ENCODE measurements at regions not wholly inside any gene's neighbourhood (a gene's known extent, or its start where the extent isn't known, plus 50 kb on each side); places are given as distances from the start of the nearest gene placed in this dataset.
"Not testable (repeated sequence)": the region's sequence is repeated elsewhere in the genome, so short reads cannot be mapped to it uniquely, and the experiment has no call there.

DNA sequence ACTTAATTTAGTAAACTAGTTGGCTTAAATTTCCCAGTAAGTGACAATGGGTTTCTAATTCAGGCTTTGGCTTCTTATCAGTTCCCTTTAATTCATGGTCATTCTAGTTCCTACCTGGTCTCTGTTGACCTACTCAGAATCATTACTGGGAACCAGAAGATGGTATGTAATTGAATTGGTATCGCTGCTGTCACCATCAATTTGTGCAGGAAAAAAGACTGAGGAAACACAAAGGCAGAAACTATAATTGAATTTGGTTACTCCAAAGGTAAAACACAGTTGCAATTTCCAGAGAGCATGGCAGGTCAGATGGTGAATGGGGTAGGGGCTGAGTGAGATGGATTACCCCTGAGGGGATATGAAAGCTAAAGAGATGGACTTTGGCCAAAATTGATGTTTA is 226.5 kb upstream of the GAP43 start:
- no peak for DNase-seq

DNA sequence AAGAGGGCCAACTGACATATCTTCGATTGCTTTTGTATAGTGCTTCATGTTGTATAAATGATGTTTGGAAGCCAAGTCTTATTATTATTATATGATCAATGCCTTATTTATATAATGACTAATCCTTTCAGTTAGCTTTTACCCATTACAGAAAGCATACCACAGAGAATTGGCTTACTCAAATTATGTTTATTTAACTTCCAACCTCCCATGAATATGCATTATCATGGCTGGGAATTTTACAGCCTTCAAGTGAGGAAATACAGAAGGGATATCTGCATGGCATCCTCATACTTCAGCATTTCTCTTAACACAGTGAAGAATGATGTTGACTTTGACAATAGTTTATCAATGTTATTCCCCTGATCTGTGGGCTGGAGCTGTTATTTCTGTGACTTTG is 225.9 kb upstream of the GAP43 start:
- no peak for DNase-seq

DNA sequence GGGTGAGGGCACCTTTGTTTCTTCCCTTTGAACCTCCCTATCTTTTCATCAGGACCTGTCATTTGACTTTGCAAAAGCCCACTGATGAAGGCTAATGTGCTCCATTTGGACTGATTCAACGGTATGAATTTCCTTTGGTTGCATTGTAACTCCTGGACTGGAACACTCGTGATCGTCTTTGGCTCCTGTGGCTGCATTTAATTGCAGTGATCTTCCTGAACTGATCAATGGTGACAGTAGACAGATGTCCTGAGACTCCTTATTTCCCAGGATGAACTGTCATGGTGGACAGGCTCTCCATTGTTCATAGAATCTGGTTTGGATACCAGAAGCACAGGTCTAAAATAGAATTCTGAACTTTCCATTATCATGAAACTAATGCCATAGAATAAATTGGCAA is 224.8 kb upstream of the GAP43 start:
- no peak for DNase-seq

DNA sequence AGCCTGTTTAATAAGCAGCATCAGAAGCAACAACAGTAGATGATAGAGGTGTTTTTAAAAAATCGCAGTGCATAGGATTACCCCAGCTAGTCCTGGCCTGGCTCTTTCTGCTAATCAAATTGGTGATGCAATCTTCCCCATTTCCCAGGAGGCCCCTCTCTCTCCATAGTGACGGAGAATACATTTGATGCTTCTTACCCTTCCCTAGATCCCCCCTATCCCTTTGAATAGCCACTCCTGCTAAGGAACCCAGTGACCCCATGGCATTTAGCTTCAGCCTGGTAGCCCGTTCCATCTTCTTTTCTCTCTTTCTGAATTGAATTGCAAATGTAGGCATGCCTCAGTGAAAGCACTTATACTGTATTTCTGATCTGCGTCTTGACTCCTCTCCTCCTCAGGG is 223.6 kb upstream of the GAP43 start:
- DNase-seq: no peak

DNA sequence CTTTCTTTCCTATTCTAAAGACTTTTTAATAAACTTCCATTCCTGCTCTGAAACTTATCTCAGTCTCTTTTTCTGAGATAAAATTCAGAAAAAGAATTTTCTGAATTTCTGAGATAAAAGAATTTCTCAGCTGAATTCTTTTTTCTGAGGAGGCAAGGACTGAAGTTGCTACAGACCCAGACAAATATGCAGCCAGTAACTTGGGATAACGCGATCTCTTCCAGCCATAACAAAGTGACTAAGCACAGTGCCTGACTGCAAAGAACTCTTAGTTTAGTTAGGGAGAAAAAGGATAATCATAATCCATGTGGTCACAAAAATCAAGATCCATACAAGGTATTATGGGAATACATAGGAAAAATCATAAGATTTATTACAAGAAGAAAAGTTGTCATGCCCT is 222.0 kb upstream of the GAP43 start:
- no peak for DNase-seq

DNA sequence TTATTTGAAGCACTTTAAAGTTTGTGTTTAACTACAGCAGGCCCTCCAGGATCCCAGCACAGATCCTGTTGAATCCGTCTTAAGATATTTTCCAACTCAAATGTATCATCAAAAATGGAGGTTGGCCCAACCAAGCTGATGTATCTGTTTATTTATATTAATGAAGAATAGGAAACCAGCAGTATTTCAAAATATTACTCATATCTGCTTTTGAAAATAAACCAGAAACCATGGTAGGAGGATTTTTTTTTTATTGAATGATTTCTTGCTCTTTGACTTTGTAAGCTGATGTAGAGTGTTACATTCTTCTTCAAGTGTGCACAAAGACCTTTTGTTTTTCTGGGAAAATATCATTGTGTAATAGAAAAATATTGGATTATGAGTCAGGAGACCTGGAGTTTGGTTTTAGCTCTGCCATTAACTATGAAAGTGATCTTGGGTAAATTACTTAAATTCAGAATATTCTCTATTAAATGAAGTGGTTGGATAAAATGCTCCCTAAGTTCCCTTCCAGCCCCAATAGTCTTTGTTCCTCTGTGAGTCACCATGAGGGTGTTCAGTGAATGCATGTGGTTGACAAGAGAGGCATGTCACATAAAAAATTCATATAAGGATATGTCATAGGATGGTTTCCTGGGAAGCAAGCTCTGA is 221.3 kb upstream of the GAP43 start:
- no peak for DNase-seq

DNA sequence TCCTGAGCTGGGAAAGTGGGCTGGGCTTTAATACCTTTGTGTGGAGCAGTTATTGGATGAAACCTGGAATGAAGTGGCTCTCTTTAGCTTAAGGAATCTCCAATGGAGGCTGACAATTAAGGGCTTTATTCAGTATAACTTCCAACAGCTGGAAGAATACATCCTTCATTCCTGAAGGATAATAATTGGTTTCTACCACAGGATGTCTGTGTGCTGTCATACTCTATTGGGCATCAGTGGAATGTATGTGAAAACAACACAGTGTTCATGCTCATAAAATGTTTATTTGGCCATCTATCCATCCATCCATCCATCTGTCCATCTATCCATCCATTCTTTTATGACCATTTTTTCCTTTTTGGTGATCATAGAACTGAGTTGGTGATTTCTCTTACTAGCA is 220.7 kb upstream of the GAP43 start:
- no peak for DNase-seq

DNA sequence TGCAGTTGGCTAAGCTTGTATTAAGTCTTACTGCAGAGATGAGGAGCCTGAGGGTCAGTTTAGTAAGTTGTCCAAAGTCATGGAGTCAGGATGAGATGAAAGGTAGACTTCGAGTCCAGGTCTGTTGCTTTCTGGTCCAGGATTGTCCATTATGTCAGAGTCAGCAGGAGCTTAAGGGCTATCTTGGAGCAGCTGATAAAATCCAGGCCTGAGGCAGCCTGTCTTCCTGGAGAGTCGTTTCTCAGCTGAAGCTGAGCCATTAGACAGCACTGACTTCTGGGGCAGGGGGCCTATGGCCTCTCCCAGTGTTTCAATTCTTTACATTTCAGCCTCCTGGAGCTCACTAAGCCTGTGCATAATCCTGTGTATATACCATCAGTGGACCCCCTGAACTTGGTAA is 219.5 kb upstream of the GAP43 start:
- no peak for DNase-seq

DNA sequence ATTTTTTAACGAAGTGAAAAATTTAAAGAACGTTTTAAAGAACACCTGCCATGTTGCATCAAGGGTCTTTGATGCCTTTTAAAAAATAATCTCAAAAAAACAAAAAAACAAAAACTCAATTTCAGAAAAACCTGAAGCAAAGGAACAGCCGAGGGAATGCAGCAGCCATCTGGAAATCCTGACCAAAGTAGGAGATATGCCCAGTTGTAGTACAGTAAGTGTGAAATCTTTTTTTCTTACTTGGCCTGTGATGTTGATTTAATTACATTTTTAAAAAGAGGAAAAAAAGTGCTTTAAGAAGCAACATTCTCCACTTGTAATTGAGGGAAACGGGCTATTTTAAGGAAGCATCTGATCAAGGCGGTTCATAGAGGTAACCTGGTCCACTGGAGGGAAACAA is 213.7 kb upstream of the GAP43 start:
- DNase-seq: no peak

DNA sequence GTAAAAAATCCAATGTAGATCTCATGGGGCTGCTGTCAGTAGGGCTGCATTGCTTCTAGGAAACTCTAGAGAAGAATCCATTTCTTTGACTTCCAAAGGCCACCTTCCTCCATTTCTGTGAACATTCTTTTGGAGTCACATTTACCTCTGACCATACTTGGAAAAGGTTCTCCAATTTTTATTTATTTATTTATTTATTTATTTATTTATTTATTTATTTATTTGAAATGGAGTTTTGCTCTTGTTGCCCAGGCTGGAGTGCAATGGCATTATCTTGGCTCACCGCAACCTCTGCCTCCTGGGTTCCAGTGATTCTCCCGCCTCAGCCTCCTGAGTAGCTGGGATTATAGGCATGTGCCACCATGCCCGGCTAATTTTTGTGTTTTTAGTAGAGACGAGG is 208.7 kb upstream of the GAP43 start:
- not testable (repeated sequence) for DNase-seq

DNA sequence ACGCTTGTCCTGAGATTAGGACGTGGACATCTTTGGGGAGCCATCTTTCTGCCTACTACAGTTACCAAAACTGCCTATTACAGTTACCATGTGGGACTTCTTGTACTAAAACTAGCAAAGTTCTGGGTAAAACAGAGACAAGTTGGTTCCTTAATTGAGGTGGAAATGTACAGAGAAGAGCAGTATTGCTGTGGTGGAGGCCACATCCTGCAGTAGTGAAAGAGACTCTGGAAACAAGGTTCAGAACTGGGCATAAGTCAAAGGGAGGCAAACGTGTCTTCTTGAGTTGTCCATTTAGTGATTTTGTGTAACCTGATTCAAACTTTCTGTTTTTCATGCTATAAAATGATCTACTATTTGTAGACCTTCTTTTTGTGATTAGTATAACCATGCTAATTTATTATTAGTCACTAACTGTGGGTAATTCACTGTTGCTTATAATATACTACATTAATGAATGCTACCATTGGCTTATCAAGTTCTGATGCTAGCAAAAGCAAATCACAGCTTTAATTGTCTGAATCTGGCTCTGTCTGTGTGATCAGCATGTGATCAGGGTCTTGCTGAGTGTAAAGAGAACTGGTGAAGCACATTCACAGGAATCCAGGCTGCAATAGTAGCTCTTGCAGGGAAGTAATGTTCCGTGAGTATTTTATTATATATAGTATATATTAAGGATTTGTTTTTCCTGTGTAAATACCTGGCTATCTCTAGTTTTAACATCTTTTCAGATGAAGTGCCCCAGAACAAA is 207.9 kb upstream of the GAP43 start:
- DNase-seq: no peak

DNA sequence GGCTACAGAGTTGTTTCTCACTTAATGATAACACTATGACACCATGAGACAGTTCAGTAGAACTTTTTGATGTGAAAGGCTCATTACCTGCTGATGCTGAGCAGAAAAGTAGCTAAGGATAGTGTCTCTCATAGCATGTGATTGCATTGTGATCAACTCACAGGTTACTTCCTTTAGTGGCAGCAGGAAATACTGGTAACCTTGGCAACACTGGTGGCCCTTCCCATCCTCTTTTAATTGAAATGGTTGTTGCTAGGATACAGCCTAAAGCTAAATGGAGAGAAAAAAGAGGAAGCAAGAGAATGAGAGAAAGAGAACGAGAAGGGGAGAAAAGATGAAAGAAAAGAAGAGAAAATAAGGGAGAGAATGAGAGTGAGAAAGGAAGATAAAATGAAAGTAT is 204.7 kb upstream of the GAP43 start:
- DNase-seq: no peak

DNA sequence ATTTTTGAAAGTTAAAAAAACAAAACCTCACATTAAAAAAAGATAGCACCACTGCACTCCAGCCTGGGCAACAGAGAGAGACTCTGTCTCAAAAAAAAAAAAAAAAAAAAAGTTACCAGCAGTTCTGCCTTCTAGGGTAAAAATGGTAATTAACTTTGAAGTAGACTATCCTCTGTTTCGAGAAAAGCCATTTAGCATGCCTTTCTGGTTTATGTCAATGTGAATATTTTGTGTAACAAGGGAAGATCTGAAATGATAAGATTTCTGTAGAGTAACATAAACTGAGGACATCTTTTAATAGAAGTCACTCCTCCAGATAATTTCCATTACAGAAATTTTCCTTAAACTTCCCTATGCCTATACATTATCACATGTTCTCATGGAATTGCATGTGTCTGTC is 203.2 kb upstream of the GAP43 start:
- DNase-seq: no peak

DNA sequence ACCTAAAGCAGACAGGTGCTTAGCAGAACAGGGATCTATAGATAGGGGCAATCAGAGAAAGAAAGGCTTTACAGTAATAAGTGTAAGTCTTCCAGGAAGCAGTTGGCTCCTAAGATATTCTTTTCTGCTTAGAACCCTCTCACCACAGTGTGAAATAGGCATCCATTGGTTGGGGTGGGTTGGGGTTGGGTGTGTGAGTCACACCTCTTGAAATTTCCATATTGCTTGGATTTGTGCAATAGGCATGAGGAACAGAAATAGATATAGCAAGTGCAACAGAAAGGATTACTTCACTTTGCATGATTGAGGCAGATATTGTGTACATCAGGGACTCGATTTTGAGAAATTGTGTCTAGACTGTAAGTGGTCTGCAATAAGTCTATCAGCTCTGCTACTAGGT is 200.1 kb upstream of the GAP43 start:
- no peak for DNase-seq

DNA sequence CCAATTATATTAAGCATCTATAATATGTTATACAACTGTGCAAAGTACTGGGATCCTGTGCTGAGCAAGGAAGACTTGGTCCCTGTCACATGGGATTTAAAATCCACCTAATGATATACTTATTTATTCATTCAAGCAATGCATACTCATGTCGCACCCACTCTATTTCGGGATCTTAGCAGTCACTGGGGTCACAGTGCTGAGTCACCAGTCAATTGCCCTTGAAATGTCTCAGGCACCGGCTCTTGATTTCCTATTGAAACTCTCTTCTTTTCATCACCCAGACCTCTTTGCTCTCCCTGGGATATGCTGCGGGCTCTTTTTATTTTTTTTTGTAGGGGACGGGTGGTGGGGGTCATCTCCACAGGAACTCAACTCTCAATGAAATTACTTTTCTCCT is 194.5 kb upstream of the GAP43 start:
- DNase-seq: no peak

DNA sequence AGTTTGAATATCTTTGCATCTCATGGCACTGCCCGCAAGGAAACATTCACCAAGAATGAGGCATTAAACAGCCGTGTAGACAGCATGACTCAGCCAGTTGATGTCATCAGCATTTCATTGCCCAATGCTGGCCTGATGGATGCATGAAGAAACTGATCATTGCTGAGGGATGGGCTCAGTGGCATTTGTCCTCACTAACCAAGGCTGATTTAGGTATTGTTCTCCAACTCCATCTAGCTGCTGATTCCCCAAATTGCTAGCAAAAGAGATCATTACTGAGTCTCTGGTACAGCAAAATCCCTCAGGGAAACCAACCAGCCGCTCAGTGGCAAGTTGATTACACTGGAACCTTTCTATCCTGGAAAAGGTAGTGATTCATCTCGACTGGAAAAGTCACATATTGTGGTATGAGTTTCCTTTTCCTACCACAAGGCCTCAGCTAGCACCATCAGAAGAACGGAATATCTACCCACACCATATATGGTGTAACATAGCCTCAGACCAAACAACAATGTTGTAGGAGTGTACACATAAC is 186.5 kb upstream of the GAP43 start:
- DNase-seq: no peak

DNA sequence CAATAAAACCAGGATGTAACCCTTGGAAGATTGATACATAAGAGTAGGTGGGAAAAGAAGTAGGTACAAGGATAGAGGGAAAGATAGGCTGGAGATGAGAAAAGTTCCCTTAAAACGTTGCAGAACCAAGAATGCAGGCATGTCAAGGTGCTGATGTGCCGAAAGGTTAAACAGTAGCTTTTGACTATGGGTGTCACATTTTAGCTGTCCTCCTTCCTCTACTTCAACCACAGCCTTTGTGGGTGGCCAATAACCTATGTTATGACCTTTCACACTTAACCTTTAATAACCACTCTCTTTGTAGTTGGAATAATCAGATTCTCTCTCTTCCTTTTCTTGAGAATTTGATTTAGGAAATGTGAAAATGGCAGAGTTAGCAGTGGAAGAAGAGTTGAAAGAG is 184.5 kb upstream of the GAP43 start:
- no peak for DNase-seq

DNA sequence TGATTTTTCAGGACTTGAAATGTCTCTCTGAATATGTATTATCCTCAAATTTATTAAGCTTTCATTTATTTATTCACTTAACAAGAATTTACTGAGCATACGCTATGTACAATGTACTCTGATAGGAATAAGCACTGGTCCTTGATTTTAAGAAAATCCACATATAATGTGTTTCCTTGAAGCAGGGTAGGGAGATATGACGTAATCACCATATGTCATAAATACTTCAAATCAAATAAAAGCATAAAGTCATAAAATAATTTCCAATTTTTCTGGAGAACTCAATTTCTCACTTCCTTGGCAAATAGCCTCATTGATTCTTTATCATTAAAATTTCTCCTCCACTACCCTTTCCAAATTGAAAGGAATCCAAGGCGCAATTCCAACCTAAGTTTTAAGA is 177.8 kb upstream of the GAP43 start:
- no peak for DNase-seq

DNA sequence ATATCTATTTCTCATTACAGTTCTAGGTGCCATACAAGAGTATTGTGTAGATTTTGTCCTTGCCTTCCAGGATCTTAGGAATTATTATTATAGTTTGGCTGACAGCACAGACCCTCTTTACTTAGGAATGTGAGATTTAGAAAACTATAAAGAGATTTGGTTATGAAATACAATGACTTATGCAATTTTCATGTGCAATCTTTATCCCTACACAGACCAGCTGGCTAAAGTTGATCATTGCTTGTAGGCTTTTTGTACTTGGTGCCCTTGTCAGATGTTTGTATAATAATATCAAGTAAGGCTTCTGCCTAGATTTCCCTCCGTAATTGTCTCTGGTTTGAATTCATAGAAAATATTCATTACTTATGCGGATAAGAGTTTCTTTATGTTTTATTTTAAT is 174.5 kb upstream of the GAP43 start:
- DNase-seq: no peak

DNA sequence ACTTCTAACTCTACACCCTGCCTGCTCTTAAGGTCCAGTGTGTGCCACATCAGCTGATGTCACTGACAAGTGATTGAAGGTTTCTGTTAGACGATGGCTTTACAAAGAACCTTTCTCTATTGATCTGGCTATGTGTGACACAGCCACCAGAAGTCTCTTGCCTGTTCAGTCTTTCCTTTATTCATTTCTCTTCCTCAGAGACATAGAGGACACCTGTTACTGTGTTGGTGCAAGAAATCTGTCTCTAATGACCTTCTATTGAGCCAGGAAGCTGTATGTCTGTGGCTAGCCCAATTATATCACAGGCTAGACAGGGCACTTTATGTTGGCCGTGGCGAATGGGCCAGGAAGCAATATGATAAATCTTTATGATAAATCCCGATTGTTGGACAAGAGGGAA is 173.3 kb upstream of the GAP43 start:
- no peak for DNase-seq

DNA sequence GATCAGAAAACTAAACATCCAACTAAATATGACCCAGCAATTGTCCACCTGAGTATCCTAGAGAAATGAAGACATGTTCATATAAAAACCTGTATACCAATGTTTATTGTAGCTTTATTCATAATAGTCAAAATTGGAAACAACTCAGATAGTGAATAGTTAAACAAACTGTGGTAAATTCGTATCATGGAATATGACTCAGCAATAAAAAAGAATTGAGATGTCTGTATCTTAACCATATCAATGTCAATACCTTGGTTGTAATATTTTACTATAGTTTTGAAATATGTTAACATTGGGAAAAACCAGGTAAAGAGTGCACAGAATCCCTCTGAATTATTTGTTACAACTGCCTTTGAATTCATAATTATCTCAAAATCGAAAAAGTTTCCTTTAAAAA is 159.3 kb upstream of the GAP43 start:
- DNase-seq: no peak

DNA sequence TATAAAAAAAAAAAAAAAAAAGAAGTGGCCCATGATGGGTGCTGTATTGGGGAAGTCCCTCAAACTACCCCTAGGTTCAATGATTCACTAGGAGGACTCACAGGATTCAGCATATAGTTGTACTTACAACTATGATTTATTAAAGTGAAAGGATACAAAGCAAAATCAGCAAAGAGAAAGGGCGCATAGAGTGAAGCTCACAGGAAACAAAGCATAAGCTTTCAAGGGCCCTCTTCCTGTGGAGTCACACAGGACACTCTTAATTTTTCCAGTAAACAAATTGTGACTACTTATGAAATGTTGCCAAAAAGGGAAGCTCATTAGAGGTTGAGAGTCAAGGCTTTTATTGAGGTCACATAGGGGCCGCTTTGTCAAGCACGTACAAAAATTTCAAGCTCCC is 153.7 kb upstream of the GAP43 start:
- no peak for DNase-seq

DNA sequence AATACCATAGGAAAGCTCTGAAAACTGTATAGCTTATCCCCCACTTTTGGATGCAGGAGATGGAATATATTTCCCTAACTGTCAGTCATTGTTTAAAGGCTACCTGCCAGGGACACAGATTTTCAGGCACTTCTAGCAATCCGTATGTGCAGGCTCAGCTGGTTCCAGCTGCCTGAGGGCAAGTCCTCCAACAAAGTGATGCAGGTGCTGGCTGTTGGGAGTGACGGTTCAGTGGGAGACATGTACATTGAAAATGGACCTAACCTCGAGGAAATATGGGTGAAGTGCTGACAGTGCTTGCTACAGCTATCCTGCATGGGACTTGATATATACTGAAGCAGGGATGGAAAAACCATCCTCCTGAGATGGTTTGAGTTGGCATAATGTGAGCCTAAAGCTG is 153.1 kb upstream of the GAP43 start:
- DNase-seq: no peak

DNA sequence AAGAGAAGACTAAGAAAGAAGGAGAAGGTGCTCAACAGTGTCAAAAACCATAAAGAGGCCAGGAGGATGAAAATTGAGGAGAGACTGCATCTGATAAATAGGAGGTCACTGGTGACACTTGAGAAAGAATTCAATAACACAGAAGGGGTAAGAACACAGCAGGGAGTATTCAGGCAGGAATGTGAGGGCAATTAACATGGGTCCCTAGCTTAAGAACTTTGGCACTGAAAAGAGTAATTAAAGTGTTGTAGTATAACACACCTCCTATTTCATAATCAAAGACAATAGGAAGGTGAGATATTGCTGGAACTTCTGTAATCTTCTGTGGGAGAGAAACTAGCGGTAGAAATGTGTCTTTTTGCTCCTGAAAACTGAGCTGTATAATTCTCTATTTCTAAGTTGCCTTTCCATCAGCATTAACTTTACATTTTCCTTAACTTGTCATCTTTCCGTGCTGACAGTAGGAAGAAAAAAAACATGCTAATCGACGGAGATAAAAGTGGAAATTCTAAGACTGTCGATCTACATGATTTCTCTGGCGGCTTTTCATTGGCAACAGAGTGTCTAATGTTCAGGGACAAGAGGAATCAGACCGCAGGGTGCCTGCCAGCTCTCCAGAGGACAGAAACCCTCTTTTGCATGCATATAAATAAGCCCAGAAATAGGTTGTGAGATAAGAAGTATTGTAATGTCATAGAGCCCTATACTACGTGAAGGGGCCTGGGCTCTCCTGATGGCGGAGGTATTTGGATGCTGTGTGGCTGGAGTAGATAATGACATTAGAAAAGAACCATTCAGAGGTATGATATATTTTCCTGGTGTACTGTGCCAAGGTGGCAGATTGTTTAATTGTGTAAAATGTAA is 147.9 kb upstream of the GAP43 start:
- no peak for DNase-seq

All from activated naive CD4-positive, alpha-beta T cell treated with Interleukin-2 at 50 U/mL for 16 hours (primary cell).